Prostate gland (tissue), 2 donors: ENCODE measurements at regions not wholly inside any gene's neighbourhood (a gene's known extent, or its start where the extent isn't known, plus 50 kb on each side); places are given as distances from the start of the nearest gene placed in this dataset.
"Not testable (repeated sequence)": the region's sequence is repeated elsewhere in the genome, so short reads cannot be mapped to it uniquely, and the experiment has no call there.

Source experiments
- DNase-seq: peaks from one replicate; pipeline ENCODE4 v3.0.0-alpha.2; 2019; ENCODE audit warnings: low spot score
- H3K27ac ChIP-seq, 2 donors: fragments of 200-600 bp; sonication (generic); 2 replicates each; pipeline ENCODE4 v1.5.1; 2017 to 2019
- H3K27me3 ChIP-seq: fragments of 200-600 bp; sonication (generic); replicated peaks from 2 replicates; pipeline ENCODE4 v1.5.1; 2019; ENCODE audit not compliant: insufficient read depth
- H3K36me3 ChIP-seq, 2 donors: fragments of 200-600 bp; sonication (generic); 1 replicate in 1 of 2; 2 replicates in 1 of 2; pipeline versions ENCODE4 v1.5.1 to v1.8.1; 2017 to 2019
- H3K4me1 ChIP-seq: fragments of 200-600 bp; sonication (generic); replicated peaks from 2 replicates; pipeline ENCODE4 v1.5.1; 2019
- H3K4me3 ChIP-seq, 2 donors: fragments of 200-600 bp; sonication (generic); 2 replicates each; pipeline ENCODE4 v1.5.1; 2017 to 2019
- H3K9me3 ChIP-seq: fragments of 200-600 bp; sonication (generic); 2 replicates; pipeline ENCODE4 v1.5.1; 2017
- CTCF ChIP-seq, 4 experiments: fragments of 200-600 bp in 2 of 4; fragments of 450-650 bp in 2 of 4; sonication (generic) in 2 of 4; IDR thresholded peaks; 1 replicate in 3 of 4; 2 replicates in 1 of 4; pipeline ENCODE4 v1.5.1; 2016 to 2019; ENCODE audit warnings: antibody characterized with exemption in 4 of 4, mild to moderate bottlenecking in 2 of 4, moderate library complexity in 2 of 4
- POLR2A ChIP-seq: fragments of 450-650 bp; IDR thresholded peaks from one replicate; pipeline ENCODE4 v1.6.1; 2016; ENCODE audit warnings: antibody characterized with exemption, mild to moderate bottlenecking
- POLR2AphosphoS5 ChIP-seq: sonication (generic); formaldehyde crosslinking; IDR thresholded peaks from one replicate; pipeline ENCODE4 v1.6.1; 2017; ENCODE audit warnings: antibody characterized with exemption
- WGBS: methylation state at CpG from one replicate; pipeline ENCODE4 v1.1.5; 2018; 5-methylcytosine and 5-hydroxymethylcytosine counted together
- intact Hi-C: fragments of 100-400 bp; cut with DNase I; formaldehyde crosslinking; loops from one replicate; pipeline ENCODE4 v1.14.2; 2022

- no peak overlapping the region for H3K27ac ChIP-seq
These were observed 86.4 kb downstream of the GGTLC2 start for GRCh38 chr22:22730655-22731373.

GRCh38 chr22:22731374-22731676 lies 86.9 kb downstream of the GGTLC2 start:
- no peak for DNase-seq
- Histone ChIP-seq H3K27ac (no peak overlapping the region), H3K36me3 (no peaks in the 10 kb centered on the region), H3K4me1 (no peaks in the 10 kb centered on the region), H3K4me3 (no peak overlapping the region), H3K9me3 (no peaks in the 10 kb centered on the region), H3K27me3 (no peaks in the 10 kb centered on the region)
- TF ChIP-seq CTCF (IDR thresholded peaks at IDR 0.05) (no peak), POLR2A (no peak), POLR2AphosphoS5 (no peak)
- intact Hi-C loops, result no loop called here
- WGBS, result 98% methylated on average over 3 of the region's 4 CpGs

More at GRCh38 chr22:22730655-22731373, 86.4 kb downstream of the GGTLC2 start:
- H3K9me3 ChIP-seq, result no peaks in the 10 kb centered on the region
- no peak overlapping the region for H3K4me3 ChIP-seq
- no peaks in the 10 kb centered on the region for H3K36me3 ChIP-seq
- WGBS, result 90% methylated on average over 9 of the region's 9 CpGs
- H3K4me1 ChIP-seq, result no peaks in the 10 kb centered on the region
- H3K27me3 ChIP-seq, result no peaks in the 10 kb centered on the region
- TF ChIP-seq POLR2A (no peak), CTCF (IDR thresholded peaks at IDR 0.05) (no peak), POLR2AphosphoS5 (no peak)
- intact Hi-C loops, result no loop called here
- no peak for DNase-seq

GRCh38 chr22:22733006-22733405 lies 88.6 kb downstream of the GGTLC2 start:
- H3K36me3 ChIP-seq, DNase-seq, H3K9me3 ChIP-seq, H3K27me3 ChIP-seq, intact Hi-C loops, H3K4me3 ChIP-seq, H3K4me1 ChIP-seq, H3K27ac ChIP-seq: not testable (repeated sequence)
- WGBS, result 81% methylated on average over 2 of the region's 2 CpGs

GRCh38 chr22:22733881-22734373 lies 89.5 kb downstream of the GGTLC2 start:
- DNase-seq, result no peak
- intact Hi-C loops, result no loop called here
- H3K27me3 ChIP-seq, result no peaks in the 10 kb centered on the region
- no peaks in the 10 kb centered on the region for H3K9me3 ChIP-seq
- no peak for TF ChIP-seq CTCF (IDR thresholded peaks at IDR 0.05)
- no peaks in the 10 kb centered on the region for H3K4me1 ChIP-seq
- no peak overlapping the region for H3K4me3 ChIP-seq
- H3K36me3 ChIP-seq, result no peaks in the 10 kb centered on the region
- no peak overlapping the region for H3K27ac ChIP-seq
- WGBS, result 84% methylated on average over 7 of the region's 7 CpGs

- H3K27ac ChIP-seq, H3K4me3 ChIP-seq, H3K4me1 ChIP-seq, H3K27me3 ChIP-seq, H3K9me3 ChIP-seq, H3K36me3 ChIP-seq, DNase-seq, intact Hi-C loops: not testable (repeated sequence)
- WGBS, result 93% methylated on average over 17 of the region's 17 CpGs
These were observed 90.2 kb downstream of the GGTLC2 start for GRCh38 chr22:22734395-22735272.

- DNase-seq, intact Hi-C loops, H3K4me3 ChIP-seq, H3K36me3 ChIP-seq, H3K27ac ChIP-seq, H3K9me3 ChIP-seq, H3K27me3 ChIP-seq, H3K4me1 ChIP-seq: not testable (repeated sequence)
- 94% methylated on average over 4 of the region's 4 CpGs for WGBS
These were observed 90.9 kb downstream of the GGTLC2 start for GRCh38 chr22:22735276-22735675.
